MV-4-11 (cell line): ENCODE measurements at regions not wholly inside any gene's neighbourhood (a gene's known extent, or its start where the extent isn't known, plus 50 kb on each side); places are given as distances from the start of the nearest gene placed in this dataset.

Experiments used
- DNase-seq: peaks from one replicate; lab custom pipeline; 2025; lab: John Stamatoyannopoulos, UW

GRCh38 chr17:72426321-72426720 is 305.5 kb downstream of the SOX9 start:
- DNase-seq = no peak

DNA sequence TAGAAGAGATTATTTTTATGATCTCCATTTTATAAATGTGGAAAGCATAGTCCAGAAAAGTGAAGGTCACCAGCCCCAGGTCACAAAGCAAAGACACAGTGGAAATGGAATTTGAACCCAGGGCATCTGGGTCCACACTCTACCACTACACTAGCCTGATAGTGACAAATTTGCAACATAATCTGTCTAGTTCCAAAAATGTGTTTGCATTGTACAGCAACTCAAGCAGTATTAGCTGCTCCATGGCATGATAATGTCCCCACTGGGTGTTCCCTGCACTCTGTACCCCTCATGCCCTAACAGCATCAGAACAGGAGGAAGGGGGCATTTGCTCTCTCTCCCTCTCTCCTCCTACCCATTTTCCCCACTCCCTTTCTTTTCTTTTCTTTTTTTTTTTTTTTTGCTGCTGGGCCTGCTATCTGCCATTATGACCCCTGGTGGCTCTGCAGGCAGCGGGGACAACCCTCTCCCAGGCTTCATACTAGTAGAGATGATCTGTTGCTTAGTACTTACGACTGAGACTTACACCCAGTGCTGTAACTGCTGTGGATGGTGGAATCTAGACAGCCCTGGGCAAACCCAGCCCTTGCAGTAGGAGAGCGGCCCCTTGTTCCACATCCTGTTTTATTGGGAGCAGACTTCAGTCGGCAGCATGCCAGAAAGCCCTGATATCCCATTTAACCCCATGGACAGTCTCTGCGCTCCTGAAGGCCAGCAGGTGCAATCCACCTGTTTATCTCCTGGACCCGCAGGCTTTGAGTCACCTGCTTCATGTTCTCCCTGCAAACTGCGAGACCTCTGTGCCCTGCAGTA is 306.3 kb downstream of the SOX9 start:
- DNase-seq = no peak

DNA sequence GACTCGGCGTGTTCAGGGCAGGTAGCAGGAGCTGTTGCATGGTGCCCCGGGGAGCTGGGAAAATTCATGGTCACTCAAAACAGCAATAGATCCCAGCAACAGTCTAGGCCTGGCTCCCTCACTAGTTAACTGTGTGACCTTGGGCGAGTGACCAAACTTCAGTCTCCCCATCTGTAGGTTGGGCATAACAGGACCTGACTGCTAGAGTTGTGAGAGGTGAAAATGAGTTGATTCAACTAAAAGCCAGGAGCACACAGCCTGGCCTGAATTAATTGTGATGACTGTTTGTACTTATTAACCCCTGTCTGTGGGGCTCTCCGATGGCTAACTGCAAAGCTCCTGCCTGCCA is 306.9 kb downstream of the SOX9 start:
- no peak for DNase-seq

DNA sequence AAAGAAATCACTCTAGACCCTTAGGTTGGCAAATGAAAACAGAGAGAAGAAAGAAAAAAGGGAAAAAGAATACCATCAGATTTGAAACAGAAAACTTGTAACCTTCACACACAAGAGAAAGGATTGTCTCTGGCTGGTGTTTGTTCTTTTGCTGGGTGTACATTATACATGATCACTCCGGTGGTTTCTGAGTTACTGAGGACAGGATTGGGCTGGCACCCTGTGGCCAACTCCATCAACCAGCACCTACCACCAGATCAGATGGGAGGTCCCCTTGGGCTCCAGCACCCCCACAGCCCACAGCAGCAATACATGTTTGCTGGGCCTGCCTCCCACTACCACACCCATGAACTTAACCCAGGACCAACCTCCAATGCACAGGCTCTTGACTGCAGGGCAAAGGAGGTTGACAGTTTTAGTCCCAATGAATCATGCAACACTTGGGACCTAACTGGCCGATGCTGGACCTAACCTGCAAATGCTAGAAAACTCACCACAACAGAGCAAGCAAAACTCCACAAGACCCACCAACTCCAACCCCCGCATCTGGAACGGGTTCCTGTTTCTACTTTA is 308.3 kb downstream of the SOX9 start:
- DNase-seq = no peak

- DNase-seq = no peak
These were observed 310.0 kb downstream of the SOX9 start for GRCh38 chr17:72430611-72431432.

DNA sequence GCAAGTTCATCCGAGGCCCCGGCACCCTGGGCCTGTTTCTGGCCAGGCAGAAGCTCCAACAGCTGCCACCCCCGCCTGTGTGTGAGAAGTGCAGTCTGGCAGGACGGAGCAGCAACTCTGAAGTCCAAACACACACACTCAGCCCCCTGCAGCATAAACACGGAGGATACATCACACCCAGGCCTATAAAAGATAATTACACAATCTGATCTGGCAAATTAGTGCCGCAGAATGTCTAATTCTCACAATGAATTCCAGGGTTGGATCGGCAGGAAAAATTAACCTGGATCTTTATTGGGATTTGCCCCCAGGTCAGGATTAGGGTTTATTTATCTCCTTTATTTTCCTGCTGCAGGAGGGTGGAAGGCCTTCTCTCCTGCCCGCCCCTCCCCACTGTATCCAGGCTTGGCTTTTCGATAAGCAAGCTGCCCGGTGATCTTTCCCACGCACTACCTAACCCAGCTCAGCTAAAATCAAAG is 311.4 kb downstream of the SOX9 start:
- no peak for DNase-seq

- no peak for DNase-seq
These were observed 312.1 kb downstream of the SOX9 start for GRCh38 chr17:72432881-72433280.

- no peak for DNase-seq
These were observed 313.0 kb downstream of the SOX9 start for GRCh38 chr17:72433797-72434196.

GRCh38 chr17:72434581-72434980 is 313.8 kb downstream of the SOX9 start:
- no peak for DNase-seq

GRCh38 chr17:72434991-72435618 is 314.3 kb downstream of the SOX9 start:
- DNase-seq = no peak

DNA sequence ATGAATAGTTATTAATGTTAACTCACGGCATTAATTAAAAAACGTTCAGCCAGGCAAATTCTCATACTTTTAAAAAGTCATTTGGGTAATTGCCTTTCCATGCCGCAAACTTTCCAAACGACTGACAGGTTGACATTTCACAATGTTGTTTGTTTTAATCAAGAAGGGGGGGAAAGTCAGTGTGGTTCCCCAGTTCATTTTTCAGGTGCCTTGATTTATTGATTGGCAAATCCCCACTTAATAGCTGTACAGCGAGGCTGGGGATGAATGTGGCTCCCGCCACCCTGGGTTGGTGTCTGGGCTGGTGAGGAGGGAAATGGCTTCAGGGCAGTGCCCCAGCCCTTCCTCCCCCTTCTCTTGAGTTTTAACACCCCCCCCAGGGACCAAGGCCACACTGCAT is 318.0 kb downstream of the SOX9 start:
- DNase-seq = no peak

GRCh38 chr17:72439893-72440502 is 319.2 kb downstream of the SOX9 start:
- DNase-seq = no peak

- no peak for DNase-seq
These were observed 320.1 kb downstream of the SOX9 start for GRCh38 chr17:72440961-72441360.

DNA sequence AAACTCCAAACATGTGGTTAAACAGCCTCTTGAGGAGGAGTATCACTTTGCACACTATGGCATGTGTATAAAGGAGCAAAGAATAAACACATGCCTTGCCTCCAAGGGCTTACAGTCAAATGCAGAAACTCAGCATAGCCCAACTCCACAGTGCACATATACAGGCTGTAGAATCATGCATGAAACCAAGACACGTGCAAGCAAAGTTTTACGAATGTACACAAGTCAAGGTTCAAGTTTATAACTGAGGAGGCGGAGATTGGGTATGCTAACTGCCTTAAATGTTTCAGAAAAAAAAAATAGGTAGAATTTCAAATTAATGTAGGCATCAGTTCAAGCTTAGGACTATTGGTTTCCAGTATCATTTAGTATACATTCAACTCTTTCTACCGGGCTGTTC is 321.1 kb downstream of the SOX9 start:
- DNase-seq = no peak

DNA sequence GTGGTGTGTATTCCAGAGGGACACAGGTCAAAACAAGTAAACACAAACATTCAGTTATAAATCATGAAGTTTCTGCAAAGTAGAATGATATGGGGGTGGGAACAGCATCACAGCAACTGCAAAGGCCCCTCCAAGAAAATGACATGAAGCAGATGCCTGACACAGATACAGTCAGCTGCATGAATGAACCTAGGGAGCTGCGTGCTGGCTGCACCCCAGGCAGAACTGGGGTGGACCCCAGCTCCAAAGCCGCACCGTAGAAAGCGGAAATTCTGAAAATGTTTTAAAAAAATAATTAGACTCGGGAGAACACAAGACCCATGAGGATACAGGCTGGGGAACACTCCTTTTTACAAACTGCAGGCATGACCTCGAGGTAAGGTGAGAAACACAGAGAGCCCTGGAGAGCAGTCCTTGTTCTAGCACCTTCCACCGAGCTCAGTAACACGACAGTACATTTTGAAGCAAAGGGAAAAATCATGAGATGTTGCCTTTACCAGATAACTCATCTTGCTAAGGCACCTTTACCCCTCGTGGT is 323.8 kb downstream of the SOX9 start:
- DNase-seq = no peak

GRCh38 chr17:72445055-72445991 is 324.5 kb downstream of the SOX9 start:
- no peak for DNase-seq

GRCh38 chr17:72446118-72446517 is 325.3 kb downstream of the SOX9 start:
- DNase-seq = no peak

DNA sequence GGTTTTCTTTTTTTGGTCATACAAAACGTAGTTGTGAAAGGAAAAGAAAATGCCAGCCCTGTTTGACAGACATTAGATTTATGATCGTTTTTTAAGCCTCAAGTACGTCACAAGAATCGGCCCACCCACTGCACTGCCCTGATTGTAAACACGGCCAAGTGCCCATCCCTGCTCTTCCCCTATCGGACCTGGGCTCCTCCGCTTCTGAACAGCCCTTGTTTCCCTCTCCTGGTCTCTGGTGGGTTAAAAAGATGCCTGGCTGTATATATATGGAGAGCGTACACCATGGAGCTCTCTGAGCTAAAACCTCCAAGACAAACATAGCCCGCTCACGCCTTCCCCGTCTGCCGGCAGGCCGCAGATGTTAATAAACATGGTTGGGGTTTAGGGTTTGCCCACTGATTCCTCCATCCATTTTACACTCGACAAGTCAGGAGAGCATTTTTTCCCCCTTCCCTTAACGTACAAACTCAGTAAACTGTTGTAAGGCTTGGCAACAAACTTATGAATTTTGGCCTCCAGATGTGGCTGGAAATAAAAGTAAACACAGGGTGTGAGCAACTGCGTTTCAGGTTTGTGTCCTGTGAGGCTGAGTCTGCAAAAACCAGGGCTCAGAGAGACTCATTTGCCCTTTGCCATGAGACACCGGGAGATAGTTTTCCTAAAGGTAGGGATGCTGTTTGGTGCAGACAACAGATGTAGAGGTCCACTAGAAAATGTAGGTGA is 325.9 kb downstream of the SOX9 start:
- DNase-seq = no peak

GRCh38 chr17:72447251-72447640 is 326.4 kb downstream of the SOX9 start:
- no peak for DNase-seq

DNA sequence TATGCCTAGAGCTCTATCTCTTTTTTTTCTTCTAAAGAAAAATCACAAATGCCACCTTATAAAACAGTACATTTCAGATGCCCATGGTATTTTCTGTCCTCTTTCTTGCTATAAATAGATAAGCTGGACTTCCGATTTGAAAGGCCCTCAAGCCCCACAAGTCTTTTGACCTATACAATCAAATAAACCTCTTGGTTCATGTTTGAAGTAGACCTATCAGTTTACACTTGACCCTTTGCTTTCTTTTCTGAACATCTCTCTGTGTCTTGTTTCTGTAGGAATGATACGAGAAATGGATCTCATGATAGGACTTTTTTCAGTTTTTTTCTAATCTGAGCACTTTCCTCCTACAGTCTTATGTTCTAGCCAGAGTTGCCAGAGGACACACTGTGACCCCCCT is 327.2 kb downstream of the SOX9 start:
- DNase-seq = no peak
